ENCODE measurements at regions not wholly inside any gene's neighbourhood (a gene's known extent, or its start where the extent isn't known, plus 50 kb on each side); places are given as distances from the start of the nearest gene placed in this dataset.
A peak's percentile ranks its signal among the peaks of the same experiment; 100 is the strongest.
"Not testable (repeated sequence)": the region's sequence is repeated elsewhere in the genome, so short reads cannot be mapped to it uniquely, and the experiment has no call there.

DNA sequence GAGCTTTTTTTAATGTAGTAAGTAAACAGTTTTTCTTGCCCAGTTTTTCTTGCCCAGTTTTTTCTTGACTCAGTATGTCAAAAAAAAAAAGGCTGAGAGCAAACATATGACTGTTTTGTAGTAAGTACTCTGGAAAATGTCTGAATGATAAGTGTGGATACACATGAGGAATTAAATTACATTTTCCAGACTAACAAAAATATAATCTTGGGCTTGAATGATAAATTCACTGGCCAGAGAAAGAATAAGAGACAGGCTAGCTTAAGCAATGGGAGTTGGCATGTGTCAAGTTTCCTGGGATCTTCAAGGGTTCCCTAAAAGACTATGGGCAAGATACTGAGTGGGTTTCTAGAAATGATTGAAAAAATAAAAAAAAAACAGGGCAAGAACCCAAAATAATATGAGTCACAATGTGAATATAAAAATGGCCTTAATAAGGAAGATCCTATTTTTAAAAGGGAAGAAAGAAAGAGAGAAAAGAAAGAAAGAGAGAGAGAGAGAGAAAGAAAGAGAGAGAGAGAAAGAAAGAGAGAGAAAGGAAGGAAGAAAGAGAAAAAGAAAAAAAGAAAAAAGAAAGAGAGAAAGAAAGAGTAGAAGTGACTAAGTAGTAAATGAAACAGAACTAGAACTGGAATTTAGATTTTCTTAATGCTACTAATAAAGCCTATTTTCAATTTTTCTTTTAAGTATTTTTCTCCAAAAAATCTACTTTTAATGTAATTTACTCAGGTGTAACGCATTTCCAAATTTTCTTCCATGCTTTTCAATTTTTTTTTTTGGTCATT is 60.2 kb downstream of the TFPI2 start:
- DNase-seq, result no peak

DNA sequence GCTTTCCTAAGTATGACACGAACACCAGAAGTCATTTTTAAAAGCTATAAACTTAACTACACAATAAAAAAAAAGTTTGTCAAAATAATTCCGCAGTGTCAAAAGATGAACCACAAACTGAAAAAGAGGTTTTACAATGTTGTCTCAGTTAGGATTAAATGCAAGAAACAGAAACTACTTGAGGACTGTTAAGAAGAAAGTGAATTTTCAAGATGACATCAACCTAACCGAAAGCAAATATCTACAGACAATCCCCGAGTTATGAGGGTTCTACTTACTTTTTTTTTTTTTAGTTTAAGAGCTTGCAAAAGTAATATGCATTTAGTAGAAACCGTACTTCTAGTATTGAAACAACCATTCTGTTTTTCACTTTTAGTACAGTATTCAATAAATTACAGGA is 62.3 kb downstream of the TFPI2 start:
- DNase-seq, result no peak

GRCh38 chr7:93823621-93824020 is 66.9 kb downstream of the TFPI2 start:
- DNase-seq, result no peak

- no peak for DNase-seq
These were observed 69.1 kb downstream of the TFPI2 start for GRCh38 chr7:93821463-93821862.

DNA sequence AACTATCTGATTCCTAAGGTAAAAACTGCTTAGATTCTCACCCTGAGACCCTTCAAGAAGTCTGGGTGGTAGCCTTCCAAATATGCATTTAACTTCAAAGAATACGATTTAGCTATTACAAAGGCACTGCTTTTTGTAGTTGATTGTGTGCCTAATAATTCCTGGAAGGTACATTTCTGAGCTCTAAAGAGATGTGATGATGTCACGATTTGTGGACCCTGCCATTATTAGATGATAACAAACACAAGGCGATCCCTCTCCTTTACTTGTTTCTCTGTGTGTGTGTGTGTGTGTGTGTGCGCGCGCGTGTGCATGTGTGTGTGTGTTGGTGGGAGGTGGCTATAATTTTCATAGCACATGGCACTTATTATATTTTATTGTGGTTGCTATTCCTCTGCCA is 70.9 kb downstream of the TFPI2 start:
- no peak for DNase-seq

GRCh38 chr7:93817526-93817925 is 73.0 kb downstream of the TFPI2 start:
- DNase-seq, result no peak

DNA sequence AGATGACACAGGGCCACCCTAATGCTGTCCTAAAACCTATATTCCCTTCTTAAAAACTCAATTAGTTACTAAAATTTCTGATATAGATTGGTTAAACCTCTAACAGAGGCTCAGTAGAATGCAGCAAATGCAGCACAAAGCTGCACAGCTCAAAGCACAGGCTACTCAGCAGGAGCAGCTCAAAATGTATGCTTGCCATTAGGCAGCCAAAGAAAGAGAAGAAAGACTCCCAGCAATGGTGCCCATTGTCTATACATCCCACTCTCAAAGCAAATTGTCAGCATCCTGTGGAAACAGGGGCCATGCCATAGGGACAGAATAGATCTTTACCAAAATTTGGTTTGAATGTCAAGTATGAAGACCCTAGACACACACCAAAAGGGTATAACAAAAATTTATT is 73.5 kb downstream of the TFPI2 start:
- no peak for DNase-seq

DNA sequence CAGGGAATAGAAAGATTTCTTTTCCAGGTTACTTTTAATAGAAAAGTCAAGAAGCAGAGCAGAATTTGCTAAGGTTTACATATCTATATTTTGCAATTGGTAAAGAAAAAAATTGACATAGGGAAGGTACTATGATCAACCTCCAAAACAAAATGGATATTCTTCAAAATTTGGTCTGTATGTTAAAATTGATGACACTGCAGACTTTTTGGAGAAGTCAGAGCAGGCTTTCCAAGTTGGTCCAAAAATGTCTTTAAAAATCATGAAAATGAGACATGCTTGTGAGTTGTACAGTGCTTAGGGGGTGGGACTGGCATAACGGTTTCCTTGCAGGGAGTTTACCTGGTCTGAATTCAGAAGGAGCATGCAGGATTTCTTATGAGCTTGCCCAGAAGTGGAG is 77.0 kb downstream of the TFPI2 start:
- DNase-seq, result no peak

GRCh38 chr7:93812061-93812460 is 78.5 kb downstream of the TFPI2 start:
- no peak for DNase-seq

- no peak for DNase-seq
These were observed 79.4 kb downstream of the TFPI2 start for GRCh38 chr7:93811198-93811597.

DNA sequence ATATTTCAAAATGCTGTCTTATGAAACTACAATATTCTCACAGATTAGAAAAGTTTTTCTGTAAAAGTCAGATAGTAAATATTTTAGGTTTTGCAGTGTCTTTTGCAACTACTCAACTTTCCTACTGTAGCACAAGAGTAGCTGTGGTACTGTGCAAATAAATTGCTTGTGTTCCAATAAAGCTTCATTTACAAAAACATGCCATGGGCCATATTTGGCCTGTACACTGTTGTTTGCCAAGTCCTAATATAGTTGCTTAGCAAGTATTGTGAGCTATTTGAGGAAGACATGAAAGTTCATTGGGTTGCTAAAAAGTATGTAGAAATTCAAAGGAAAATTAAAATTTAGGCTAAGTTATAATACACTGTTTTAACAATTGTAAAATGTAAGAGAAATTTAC is 80.0 kb downstream of the TFPI2 start:
- no peak for DNase-seq

DNA sequence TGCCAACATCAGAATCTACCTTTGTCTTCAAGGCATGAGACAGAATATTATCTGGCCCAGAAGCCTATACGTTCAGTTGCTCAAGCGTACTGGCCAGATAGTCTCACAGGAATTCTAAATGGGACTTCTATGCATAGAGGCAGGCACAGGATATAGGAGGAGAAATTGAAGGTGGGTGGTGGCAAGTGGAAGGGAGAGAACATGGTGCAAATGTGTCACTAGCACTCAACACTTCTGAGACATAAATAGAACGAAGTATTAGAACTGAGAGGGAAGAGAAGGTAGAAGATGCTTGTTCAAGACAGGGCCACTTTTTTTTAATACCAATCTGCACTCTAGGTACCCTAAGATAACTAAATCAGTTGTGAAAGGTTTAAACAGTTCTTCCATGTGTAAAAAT is 85.8 kb downstream of the TFPI2 start:
- no peak for DNase-seq

DNA sequence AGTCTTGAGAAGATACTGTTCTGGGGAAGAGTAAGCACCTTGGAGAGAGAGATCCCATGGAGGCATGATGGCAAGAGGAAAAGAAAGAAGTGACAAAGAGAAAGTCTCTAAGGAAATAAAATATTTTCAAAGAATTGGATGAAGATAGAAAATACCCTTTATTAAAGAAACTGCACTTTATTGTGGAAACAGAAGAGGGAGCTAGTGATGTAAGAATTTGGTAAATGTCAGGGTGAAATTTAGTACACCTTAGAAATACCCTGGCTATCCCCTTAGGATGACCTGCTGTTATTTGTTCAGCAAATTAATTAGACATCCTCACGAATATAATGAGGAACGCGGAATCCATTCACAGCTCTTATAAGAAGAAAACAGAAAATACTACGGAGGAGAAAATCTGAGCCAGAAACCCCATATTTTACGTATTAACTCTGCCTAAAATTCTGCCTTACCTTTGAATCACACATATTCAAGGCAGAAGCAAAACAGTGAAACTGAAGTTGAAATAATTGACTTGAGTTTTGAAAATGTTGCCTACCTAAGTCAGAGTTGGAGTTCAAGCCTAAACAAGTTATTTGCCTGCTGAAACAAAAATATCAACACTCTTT is 90.7 kb downstream of the TFPI2 start:
- peak; percentile 44 for DNase-seq

DNA sequence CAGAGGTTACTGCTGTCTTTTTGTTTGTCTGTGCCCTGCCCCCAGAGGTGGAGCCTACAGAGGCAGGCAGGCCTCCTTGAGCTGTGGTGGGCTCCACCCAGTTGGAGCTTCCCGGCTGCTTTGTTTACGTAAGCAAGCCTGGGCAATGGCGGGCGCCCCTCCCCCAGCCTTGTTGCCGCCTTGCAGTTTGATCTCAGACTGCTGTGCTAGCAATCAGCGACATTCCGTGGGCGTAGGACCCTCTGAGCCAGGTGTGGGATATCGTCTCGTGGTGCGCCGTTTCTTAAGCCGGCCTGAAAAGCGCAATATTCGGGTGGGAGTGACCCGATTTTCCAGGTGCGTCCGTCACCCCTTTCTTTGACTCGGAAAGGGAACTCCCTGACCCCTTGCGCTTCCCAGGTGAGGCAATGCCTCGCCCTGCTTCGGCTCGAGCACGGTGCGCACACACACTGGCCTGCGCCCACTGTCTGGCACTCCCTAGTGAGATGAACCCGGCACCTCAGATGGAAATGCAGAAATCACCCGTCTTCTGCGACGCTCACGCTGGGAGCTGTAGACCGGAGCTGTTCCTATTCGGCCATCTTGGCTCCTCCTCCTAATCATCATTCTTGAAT is 97.4 kb downstream of the TFPI2 start:
- not testable (repeated sequence) for DNase-seq

DNA sequence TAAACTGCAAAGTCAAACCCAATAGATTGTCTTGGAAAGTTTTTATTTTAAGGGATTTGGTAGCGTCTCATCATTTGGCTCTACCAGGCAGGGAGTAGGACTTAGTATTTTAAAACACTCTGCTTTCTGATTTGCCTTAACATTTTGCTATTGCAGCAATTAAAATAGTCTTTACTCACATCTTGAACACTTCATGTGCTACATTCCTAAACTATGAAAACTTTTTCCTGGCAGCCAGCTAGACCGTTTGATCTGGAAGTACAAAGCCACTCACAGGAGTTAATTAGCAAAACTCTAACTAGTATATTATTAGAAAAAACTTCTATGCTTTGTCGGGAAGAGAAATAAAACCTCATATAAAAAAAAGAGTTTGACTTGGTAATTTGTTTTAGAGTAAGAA is 111.4 kb downstream of the TFPI2 start:
- DNase-seq, result no peak

- DNase-seq, result no peak
These were observed 112.2 kb downstream of the TFPI2 start for GRCh38 chr7:93778384-93778783.

DNA sequence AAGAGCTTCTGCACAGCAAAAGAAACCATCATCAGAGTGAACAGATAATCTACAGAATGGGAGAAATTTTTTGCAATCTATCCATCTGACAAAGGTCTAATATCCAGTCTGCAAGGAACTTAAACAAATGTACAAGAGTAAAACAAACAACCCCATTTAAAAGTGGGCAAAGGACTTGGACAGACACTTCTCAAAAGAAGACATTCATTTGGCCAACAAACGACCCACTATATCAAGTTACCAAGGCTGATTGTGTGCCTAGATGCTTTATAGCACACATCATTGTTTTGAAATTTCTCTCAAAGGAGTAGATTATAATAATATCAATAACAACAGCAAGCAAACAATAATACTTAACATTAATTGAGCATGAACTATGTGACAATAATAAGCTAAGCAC is 117.1 kb downstream of the TFPI2 start:
- no peak for DNase-seq

- DNase-seq, result no peak
These were observed 125.1 kb downstream of the TFPI2 start for GRCh38 chr7:93765475-93765874.

DNA sequence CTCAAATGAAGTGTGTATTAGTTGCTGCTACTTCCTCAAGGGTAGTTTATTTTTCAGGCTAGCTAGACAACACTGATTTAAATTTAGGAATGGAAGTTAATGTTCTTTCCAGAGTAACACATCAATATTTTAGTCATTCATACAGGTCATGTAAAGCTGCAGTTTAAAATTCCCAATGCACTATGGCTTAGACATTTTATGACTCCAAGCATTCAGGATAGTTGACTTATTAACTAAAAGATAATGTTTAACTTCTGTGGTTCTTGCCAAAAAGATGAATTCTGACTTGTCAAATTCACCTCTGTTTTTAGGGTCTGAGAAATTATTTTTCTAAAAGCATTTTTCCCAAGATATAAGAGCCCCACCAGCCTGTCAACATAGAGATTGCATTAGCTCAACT is 131.9 kb downstream of the TFPI2 start:
- no peak for DNase-seq

DNA sequence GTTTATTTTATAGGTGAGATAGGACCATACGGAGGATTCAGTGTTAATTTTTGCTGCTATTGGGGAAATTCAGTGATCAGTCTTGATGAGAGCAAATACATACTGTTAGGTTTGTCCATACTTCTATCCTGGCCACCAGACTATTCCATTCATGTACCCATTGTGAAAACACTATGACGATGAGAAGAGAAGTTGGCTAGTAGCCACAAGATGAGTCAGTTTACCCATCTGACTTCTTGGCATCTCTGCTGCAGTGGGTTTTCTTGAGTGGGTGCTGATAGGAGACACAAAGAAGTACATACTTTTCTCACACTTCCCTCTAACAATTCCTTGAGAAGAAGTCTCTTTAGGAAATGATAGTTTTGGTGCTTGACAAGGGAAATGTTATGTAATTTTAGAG is 133.1 kb downstream of the TFPI2 start:
- DNase-seq, result no peak

DNA sequence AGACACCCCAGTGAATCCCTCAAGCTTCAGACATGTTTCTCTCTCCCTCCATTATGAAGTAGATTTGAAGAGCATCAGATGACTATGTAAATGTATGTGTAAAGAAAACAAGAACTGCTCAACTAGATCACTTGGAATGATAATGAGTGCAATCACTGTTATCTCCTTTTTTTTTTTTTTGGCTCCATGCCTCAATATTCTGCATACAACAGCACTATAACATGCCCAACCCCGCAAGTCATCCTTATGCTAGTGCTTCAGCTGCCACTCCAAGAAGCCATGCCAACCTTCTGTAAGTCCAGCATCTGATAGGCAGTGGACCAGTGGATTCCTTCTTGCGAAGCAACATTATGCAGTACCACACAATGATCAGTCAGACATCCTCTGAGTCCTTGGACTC is 133.7 kb downstream of the TFPI2 start:
- DNase-seq, result no peak

DNA sequence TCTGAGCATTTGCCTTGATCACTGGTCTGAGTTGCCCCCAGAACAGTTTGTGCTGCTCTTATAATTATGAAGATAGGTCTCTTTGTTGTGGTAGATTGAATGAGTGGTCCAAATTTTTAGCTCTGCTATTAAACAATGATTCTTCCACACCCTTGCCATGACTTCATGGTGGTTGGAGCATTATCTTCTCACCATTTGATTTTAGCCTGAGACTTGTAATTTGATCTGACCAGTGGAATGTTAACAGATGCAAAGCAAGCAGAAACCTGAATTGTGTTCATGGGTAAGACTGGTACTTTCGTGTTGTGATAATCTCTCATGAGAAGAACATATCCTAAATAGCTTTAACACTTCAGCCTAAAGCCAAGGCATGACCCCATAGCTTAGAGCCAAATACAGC is 139.1 kb downstream of the TFPI2 start:
- no peak for DNase-seq

DNA sequence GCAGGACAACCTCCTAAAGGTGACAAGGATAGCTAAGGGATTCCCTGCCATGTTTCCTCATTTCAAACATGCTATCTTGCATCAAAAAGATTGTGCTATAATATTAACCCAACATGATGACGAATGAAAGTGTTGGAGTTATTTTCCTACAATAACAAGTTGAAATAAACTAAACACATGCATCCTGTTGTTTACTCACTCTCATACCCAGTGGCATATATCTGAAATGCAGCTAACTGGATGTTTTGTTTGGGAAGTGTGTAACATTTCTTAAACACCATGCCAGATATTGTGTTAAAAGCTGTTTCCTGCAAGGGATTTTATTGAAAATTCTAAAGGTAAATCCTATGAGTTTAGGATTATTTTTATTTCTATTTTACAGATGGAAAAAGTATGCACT is 139.6 kb downstream of the TFPI2 start:
- no peak for DNase-seq

GRCh38 chr7:93747019-93747418 is 143.5 kb downstream of the TFPI2 start:
- no peak for DNase-seq

DNA sequence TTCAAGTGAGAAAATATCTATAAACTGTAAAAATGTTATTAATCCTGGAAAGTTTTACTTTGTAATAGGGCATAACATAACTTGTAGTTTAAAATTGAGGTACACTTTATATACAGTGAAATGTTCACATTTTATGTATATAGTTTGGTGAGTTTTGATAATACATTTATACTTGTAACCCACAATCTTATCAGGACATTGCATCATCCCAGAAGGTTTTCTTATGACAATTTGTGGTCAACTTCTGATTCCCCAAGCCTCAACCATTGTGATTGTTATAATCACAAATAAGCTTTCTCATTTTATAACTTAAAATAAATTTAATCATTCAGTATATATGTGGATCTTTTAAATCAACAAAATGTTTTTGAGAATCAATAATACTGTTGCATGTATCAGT is 151.1 kb downstream of the TFPI2 start:
- no peak for DNase-seq

Measured in amniotic stem cell (primary cell).